NCI-H774 (cell line): ENCODE measurements at regions not wholly inside any gene's neighbourhood (a gene's known extent, or its start where the extent isn't known, plus 50 kb on each side); places are given as distances from the start of the nearest gene placed in this dataset.

Experiments used
- DNase-seq: peaks from one replicate; lab custom pipeline; 2025; lab: John Stamatoyannopoulos, UW

GRCh38 chr12:77120156-77121085, 55.1 kb upstream of the E2F7 start:
- no peak for DNase-seq

- DNase-seq: no peak
Observed at GRCh38 chr12:77118696-77119095, 53.3 kb upstream of the E2F7 start.

GRCh38 chr12:77116277-77116676, 50.9 kb upstream of the E2F7 start:
- DNase-seq: no peak

DNA sequence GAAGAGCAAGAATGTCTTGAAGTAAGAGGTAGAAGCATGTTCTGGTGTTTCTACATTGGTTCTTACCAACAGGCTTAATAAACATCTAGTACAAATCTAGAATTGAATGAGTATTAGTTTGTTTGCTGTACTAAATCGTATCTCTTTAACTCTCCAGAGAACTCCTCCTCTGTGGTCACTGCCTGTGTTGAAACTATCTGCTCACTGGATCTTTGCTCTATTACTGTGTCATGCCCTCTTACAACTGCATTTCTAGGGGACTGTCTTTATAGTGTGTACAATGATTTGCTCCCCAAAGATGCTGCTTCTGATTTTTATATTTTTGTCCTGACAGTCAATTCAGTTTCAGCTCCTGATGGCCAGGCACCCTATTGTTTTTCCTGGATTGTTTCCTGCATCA, 50.1 kb upstream of the E2F7 start:
- DNase-seq: no peak
